ENCODE measurements at regions not wholly inside any gene's neighbourhood (a gene's known extent, or its start where the extent isn't known, plus 50 kb on each side); places are given as distances from the start of the nearest gene placed in this dataset.
"Not testable (repeated sequence)": the region's sequence is repeated elsewhere in the genome, so short reads cannot be mapped to it uniquely, and the experiment has no call there.

DNA sequence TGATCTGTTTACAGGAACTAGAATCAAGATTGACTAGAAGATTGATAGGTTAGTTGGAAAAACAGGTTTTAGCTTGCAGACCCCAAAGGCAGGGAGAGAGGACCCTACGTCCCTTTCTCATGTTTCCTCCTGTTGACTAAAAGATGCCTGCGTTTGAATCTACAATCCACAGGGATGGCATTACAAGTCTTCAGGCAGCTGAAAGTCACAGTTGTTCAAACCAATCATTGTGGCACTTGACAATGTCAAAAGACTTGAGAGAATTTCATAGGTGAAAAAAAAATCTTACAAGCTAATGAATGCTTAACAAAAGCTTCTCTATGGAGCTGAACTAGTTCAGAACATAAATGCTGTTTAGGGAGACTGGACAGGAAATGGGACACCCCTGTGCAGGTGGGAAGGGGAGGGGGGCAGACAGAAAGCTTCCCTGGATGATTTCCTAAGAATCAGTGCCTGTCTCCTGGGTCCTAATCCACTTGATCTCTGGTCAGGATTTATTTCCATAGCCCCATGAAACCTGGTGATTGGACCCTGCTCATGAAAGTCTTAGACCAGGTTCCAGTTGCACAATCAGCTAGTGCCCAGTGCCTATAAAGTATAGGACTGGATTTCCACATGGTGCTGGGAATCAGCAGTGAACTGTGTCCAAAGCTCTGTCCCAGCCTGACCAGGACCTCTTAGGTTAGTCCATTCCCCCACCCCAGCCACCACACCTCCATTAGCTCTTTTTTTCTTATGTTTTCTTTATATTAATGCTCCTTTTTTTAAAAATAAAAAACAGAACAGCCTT is 91.6 kb upstream of the BCAR3 start:
- DNase-seq, result no peak

DNA sequence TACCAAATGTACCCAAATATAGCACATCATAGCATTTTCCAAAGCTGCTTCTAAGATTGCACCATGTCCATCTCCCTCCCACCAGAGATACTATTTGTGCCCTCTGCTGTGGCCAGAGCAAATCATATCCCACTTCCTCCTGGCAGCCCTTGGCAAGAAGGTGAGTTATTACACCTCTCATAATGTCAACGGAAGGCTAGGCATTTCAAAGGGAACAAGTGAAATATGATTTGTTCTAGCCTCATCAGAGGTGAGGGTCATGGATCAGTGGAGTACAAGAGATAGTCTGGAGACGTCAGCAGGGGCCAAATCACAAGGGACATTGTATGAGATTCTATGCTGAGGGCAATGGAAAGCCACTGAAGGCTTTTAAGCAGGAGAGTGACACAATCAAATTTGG is 90.2 kb upstream of the BCAR3 start:
- DNase-seq, result no peak

DNA sequence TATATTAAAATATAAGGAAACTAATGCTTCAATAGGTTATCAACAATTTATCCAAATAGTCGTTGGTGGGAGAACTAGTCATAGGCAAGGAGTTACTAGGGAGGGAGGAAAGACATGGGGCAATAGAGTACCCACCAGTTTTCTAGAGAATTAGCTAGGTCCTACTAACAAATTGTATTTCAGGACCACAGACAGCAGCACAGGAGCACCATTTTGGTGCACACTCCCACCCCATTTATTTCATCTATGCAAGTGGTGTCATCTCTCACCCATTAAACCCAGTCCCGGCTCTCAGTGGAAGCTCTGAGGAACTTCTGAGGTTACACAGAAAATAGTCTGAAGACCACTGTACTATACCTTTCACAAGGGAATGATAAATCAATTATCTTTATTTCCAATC is 89.0 kb upstream of the BCAR3 start:
- DNase-seq, result no peak

DNA sequence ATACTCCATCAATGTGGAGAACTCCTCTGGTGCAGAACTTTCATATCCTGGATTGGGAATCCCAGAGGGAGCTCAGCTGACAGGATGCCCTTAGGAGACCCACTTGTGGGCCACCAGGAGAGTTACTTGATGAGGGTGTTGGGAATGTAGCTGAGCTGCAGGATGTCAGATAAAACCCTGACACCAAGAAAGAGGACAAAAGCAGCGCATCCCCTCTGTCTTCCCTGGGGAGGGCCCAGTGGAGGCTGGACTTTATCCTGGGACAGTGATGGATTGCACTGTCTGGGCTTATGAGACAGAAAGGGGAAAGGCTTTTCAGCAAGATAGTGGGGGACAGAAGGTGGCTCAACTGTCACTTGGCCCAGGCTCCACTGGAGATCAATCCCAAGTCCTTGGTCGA is 88.1 kb upstream of the BCAR3 start:
- no peak for DNase-seq

DNA sequence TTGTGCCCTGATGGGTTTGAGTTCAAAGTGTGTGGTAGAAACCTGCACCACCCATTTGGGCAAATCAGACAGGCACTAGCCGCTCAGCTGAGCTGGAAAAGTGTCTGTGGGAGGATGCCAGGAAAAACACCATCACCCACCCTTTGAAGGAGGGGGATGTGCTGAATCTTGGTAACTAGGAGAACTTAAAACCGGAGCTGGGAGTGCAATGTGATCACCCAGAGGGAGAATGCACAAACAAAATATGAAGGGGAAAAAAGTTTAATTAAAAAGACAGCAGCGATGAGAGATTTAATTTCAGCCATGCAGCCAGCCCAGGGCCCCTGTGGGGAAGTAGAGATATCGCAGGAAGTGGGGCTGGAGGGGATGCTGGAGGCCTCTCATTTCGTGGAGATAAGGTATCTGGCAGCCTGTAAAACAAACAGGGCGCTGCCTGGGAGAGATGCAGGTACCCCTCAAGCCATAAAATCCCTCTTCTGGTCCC is 86.8 kb upstream of the BCAR3 start:
- DNase-seq, result peak in 14 of 56 donors; percentile 7 to 63 (median 28)

DNA sequence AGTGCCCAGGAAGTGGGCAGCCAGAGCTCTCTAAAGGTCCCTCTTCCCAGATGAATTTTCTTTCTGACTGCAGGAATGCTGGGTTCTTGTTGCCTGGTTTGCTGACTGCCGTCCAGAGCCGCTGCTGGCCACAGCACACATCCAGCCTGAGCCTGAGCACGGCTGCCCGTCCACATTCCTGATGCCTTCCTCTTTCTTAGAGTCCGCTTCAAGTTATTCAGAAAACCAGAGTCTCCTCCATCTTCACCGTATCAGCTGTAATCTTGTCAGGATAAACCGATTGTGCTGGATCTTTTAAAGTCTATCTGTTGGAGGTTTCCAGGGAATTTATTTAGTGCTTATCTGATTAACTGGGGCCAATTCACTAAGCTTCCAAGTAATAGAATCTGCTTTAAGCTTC is 84.8 kb upstream of the BCAR3 start:
- no peak for DNase-seq

DNA sequence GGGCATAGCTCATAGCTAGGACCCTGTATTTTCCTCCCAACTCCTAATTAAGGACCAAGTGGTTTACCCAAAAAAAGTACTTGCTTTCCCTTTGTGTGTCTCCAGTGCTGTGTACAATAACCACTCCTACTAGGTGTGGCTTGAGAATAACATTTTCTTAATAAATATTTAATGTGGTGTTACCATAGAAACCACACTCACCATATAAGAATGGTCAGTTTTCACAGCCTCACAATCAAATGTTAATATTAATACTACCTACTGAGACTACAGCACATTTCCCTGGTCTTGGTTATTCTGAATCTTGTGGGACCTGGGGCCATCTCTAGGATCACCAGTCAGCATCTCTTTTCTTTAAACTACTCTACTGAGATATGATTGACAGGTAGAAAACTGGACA is 83.5 kb upstream of the BCAR3 start:
- DNase-seq, result no peak

DNA sequence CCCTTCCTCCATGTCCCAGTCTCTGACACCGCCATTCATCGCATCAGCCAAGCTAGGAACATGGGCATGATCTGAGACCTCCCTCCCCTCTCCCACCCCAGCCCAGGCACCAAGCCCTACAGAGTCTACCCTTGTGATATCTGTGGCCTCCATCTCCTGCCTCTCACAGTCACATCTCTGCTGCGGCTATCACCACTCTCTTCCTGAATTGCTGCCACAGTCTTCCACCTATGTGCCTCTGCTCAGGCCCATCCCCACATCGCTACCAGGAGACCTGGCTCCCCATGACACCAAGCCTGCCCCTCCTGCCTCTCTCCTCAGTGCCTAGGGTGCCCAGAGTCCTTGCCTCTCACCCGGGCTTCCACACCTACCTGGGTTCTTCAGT is 82.7 kb upstream of the BCAR3 start:
- no peak for DNase-seq

DNA sequence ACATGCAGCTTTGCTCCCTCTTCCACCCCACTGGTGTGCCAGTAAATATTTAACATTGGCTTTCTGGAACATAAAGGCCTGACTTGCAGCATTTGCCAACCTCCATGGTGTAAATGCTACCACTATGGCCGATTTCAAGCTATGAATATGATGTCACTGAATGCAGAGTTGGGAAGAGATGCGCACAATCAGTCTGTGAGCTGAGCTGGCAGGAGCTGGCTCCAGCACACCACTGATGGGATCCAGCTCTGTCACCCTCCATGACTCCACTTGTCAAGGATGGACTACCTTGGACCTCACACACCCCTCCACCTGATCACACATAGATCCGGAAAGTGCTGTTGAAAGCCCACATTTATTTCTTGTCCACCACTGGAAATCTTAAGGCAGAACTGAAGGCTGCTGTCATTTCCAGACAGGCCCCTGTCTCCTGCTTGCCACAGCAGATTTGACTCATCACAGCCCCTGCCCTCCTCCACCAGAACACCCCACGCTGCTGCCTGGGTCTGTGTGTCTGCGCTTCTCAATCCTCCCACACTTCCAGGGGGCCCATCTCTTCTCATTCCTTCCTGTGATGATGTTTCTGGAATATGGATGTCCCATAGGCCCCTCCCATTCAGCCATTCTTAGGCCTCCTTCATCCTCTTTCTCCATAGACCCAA is 82.2 kb upstream of the BCAR3 start:
- DNase-seq, result no peak

DNA sequence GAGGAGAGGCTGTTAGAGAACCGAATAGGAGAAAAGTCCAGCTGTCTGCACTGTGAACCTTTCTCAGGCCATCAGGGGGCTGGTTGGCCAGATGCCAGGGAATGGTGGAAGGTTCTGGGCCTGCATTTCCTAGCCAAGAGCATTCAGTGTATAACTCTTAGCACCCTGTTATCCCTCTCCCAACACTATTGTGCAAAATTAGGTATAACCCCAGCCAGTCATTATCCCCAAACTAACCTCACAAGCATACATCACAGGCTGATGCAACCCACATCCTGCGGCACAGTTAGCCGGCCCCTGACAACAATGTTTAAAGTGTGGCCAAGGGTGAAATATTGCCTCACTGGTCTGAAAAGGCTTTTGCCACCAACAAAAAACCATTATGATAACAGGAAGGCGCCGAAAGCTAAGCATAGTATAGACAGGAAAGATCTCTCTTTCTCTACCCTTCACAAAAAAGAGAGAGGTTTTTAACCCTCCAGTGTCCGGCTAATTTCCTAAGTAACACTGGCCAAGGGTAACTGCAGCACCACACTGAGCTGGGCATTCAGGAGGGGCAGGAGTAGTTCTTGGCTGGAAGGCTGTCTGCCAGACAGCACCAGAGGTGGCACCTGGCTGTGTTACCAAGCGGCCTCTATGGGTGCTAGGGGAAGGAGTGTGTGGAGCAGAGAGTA is 77.3 kb upstream of the BCAR3 start:
- DNase-seq, result peak in 1 of 56 donors; percentile 30

DNA sequence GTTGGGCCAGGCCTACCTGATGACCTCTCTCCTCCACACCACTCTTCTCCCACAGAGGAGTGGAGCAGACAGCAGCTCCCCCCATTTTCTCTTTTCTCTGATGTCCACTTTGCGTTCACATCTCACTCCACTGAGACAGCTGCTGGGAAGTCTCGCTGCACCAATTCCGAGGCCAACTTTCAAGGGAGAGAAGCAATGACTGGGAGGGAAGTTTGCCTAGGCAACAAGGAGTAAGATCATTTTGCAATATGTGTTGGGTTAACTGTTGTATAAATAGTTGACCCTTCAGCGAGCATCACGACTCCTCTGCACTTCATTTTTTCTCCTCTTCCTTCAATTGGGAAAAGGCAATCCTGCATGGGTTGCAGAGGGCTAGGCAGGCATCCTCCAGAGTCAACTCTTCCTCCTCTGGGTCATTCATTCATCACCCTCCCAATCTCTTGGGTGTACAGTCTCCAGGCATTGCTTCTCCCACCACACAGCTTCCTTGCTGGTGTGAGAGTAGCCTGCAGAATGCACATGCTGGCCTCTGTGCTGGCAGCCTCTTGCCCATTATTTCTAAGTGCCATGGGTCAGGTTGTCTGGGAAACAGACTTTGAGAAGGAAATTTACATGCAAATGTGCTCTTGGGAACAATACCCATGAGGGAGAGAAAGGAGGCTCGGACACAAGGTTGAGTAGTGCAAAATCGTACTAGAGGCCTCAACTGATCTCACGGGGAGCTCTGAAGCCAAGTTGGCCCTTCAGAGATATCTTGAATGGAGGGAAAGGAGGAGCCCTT is 75.8 kb upstream of the BCAR3 start:
- DNase-seq, result no peak

DNA sequence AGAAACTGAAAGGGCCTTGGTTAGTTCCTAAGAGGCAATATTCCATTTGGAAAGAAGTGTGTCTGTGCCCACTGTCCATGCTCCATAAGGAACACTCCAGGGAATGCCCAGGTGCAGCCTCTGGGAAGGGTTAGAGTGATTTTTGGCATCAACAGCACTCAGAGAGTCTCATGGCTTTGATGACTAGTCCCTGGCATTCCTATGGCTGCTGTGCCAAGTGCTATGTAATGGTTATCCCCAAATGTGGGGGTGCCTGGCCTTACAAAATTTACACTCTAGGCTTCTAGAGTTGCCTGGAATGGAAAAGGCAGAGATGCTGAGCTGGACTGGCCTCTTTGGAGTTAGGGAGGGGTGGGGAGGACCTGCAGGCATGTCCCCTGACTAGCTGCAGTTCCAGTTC is 75.0 kb upstream of the BCAR3 start:
- no peak for DNase-seq

DNA sequence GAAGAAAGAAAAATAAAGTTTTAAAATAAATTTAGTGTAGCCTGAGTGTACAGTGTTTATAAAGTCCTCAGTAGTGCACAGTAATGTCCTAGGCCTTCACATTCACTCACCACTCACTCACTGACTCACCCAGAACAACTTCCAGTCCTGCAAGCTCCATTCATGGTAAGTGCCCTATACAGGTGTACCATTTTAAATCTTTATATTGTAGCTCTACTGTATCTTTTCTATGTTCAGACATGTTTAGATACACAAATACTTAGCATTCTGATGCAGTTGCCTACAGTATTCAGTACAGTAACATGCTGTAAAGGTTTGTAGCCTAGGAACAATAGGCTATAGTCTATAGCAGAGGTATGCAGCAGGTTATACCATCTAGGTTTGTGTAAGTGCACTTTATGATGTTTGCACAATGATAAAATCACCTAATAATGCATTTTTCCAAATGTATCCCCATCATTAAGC is 73.6 kb upstream of the BCAR3 start:
- DNase-seq, result not testable (repeated sequence)

DNA sequence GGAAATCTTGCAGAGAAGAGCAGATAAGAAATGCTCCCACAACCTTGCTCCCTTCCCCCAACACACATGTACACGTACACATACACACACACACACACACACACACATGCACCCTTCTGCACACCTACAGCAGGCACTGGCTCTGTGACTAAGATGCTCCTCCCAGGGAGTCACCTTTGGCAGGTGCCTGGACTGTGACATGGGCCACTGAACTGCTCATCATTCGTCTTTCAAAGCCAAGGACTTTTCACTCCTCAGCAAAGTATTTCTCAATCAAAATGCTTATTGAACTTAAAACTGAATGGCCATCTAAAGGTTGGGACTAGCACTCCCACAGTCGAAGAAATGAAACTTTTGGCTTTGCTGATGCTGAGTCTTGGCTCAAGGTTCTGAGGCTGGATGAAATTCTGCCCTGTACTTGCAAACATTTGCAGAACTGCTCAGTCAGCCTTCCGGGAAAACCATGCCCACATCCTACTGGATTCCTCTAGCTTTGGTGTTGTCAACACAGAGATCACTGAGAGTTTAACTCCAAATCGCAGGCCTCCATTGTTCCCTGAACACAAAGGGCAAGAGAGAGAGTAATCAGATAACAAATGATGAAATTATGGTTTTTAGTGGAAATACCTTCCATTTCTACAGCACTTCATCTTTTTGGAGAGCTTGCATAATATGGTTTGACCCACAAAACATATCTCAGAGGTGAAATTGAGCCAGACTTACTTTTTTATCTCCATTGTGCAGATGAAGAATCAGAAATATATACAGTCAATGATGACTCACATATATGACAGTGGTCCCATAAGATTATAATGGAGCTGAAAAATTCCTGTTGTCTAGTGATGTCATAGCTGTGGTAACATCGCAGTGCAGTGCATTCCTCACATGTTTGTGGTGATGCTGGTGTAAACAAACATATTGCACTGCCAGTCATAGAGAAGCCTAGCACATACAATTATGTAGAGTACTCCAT is 72.4 kb upstream of the BCAR3 start:
- peak in 4 of 56 donors; percentile 5 to 16 (median 12) for DNase-seq

DNA sequence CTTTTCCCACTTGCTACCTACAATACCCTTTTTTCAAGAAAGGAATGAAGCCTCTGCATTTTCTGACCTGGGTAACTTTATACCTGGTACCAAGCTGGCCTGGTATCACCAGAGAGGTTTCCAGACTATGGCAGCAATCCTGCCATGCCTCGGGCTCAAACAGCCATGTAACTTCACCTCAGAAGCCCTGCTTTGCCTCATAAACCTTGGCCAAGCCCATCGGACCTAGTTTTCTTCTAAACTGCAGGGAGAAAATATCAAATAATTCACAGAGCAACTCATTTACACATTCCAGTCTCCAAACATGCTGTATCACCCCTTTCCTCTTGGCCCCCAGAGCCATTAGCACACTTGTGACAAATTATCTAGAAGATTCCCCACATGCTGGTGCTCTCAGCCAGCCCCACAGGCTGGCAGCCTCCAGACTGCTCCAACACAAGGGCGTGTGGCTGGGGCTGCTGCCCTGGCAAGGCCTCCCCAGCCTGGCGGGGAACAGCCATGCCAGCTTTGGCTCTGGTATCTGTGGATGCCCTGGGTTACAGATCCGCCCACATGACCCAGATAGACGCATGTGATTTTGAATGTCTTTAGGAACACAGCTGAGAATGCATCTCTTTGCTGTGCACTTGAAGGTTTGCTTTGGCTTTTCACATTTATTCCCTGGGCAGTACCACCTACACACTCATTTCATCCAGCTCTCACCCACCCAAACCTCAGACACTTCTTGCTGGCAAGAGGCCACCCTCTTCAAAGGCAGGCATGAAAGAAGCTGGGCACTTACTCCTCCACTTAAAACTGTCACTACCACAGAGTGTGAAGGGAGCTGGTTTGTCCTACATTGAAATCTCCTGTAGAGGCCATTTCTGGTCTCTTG is 70.0 kb upstream of the BCAR3 start:
- peak in 30 of 56 donors; percentile 9 to 73 (median 32) for DNase-seq

DNA sequence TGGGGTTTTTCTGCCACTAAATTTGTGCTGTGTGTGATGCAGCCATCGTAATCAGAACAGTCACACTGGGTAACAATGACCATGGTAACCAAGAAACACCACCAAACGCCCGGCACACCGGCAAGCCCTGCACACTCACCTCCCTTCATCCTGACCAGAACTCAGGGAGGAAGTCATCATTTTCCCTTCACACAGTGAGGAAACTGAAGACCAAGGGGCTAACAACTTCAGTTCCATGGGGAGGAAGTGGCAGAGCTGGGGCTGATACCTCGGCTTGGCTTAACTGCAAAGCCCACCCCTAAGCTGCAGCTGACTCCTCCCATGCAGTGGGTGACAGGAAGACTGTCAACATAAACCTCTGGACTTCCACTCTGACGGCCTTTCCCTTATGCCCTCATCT is 69.3 kb upstream of the BCAR3 start:
- no peak for DNase-seq

DNA sequence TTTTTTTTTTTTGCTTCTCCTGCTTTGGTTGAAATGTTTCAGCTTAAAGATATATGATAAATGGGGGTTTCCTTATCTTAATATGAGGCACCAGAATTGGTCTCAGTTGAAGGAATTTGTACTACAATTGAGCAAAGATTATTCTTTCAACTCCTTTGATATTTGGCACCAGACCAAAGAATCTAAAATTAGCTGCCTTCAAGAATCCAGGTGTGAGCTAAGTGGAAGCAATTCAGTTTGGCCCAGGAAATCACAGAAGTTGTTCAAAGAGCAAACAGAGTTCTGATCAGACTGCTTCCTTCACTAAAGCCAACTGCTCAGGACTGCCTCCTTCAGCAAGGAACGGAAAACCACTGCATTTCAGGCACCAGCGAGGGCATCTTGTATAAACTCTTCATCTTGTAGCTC is 68.3 kb upstream of the BCAR3 start:
- DNase-seq, result no peak

DNA sequence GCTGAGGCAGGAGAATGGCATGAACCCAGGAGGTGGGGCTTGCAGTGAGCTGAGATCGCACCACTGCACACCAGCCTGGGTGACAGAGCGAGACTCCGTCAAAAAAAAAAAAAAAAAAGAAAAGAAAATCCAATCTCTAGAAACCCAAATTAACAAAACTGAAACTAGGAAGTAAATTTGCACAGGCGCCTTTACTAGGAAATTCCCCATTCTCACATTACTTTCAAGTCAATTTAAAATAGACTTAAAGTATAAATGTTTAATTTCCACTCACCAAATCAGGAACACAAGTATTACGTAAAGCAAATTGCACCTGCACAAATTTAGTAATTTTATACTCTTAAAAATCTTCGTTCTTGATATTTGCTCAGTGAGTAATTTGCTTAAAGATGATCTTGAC is 67.8 kb upstream of the BCAR3 start:
- no peak for DNase-seq
